RWPE2 (cell line): ENCODE measurements at regions not wholly inside any gene's neighbourhood (a gene's known extent, or its start where the extent isn't known, plus 50 kb on each side); places are given as distances from the start of the nearest gene placed in this dataset.

Source experiments
- ATAC-seq: fragments of 200-7000 bp; cut with Tn5 transposase; 3 replicates; pipeline ENCODE4 v1.9.1; 2021; ENCODE audit warnings: low read depth
- DNase-seq: peaks from one replicate; pipeline ENCODE4 v3.0.0-alpha.2; 2020; ENCODE audit warnings: low spot score
- H3K27ac ChIP-seq: fragments of 450-650 bp; 2 replicates; pipeline ENCODE4 v1.5.1; 2017; ENCODE audit warnings: mild to moderate bottlenecking; ENCODE audit not compliant: poor library complexity, severe bottlenecking
- H3K27me3 ChIP-seq: fragments of 250-450 bp; sonication (Bioruptor Pico); 2 replicates; pipeline ENCODE4 v1.5.1; 2021; ENCODE audit warnings: mild to moderate bottlenecking, moderate library complexity; ENCODE audit not compliant: insufficient read depth, poor library complexity, severe bottlenecking
- H3K36me3 ChIP-seq: fragments of 250-450 bp; sonication (Bioruptor Pico); 2 replicates; pipeline ENCODE4 v1.5.1; 2020; ENCODE audit warnings: low read depth, mild to moderate bottlenecking, moderate library complexity
- H3K4me1 ChIP-seq: fragments of 250-450 bp; sonication (Bioruptor Pico); 2 replicates; pipeline ENCODE4 v1.5.1; 2021; ENCODE audit warnings: mild to moderate bottlenecking, moderate library complexity; ENCODE audit not compliant: insufficient read depth, poor library complexity, severe bottlenecking
- H3K4me3 ChIP-seq: fragments of 250-450 bp; sonication (Bioruptor Pico); 2 replicates; pipeline ENCODE4 v1.5.1; 2021; ENCODE audit warnings: mild to moderate bottlenecking, moderate library complexity; ENCODE audit not compliant: severe bottlenecking
- H3K9me3 ChIP-seq: fragments of 250-450 bp; sonication (Bioruptor Pico); 2 replicates; pipeline ENCODE4 v1.5.1; 2021; ENCODE audit warnings: mild to moderate bottlenecking, moderate library complexity; ENCODE audit not compliant: severe bottlenecking
- TF ChIP-seq, protein P1 (sequence below): fragments of 450-650 bp; IDR thresholded peaks from one replicate; pipeline ENCODE4 v1.5.1; 2017; ENCODE audit warnings: mild to moderate bottlenecking, moderate library complexity; ENCODE audit not compliant: poor library complexity, severe bottlenecking

DNA sequence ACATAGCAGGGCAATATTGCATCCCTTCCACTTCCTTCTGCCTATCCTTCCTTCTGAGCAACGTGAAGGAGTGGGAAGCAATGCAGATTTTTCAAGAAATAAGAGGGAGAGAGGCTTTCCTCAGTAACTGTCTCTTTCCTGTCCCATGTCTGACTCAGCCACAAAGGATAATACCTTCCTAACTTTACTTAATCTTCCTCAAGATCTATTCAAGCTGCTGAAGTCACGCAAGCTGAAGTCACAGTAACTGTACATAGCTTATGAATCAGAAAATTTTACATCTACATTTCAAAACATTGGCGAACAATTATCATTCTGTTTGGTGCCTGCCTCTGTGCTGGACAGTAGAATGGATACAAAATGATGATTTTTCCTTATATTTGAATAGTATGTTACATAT is 86.4 kb upstream of the POU3F2 start:
- Histone ChIP-seq H3K36me3 (no peaks in the 10 kb centered on the region), H3K27ac (no peak overlapping the region), H3K4me3 (no peak overlapping the region), H3K9me3 (peaks cover 2% of the 10 kb centered on the region), H3K27me3 (no peaks in the 10 kb centered on the region), H3K4me1 (no peaks in the 10 kb centered on the region)
- DNase-seq, result no peak
- TF ChIP-seq, protein P1, sequence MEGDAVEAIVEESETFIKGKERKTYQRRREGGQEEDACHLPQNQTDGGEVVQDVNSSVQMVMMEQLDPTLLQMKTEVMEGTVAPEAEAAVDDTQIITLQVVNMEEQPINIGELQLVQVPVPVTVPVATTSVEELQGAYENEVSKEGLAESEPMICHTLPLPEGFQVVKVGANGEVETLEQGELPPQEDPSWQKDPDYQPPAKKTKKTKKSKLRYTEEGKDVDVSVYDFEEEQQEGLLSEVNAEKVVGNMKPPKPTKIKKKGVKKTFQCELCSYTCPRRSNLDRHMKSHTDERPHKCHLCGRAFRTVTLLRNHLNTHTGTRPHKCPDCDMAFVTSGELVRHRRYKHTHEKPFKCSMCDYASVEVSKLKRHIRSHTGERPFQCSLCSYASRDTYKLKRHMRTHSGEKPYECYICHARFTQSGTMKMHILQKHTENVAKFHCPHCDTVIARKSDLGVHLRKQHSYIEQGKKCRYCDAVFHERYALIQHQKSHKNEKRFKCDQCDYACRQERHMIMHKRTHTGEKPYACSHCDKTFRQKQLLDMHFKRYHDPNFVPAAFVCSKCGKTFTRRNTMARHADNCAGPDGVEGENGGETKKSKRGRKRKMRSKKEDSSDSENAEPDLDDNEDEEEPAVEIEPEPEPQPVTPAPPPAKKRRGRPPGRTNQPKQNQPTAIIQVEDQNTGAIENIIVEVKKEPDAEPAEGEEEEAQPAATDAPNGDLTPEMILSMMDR, result no peak
- no peak for ATAC-seq

DNA sequence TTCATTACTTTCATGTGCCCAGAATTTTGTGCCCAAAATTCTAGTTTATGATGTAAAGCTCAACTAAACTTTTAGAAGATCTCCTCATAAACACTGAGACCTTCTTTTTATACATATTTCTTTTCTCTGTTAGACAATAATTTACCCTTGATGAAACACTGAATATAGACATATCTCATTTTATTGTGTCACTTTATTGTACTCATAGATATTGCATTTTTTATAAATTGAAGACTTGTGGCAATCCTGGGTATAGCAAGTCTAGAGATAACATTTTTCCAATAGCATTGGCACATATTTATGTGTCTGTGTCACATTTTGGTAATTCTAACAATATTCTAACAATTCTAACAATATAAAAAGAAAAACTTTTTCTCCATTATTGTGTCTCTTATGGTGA is 74.9 kb upstream of the POU3F2 start:
- Histone ChIP-seq H3K27ac (no peak overlapping the region), H3K4me1 (no peaks in the 10 kb centered on the region), H3K27me3 (no peaks in the 10 kb centered on the region), H3K9me3 (no peaks in the 10 kb centered on the region), H3K36me3 (no peaks in the 10 kb centered on the region), H3K4me3 (no peak overlapping the region)
- DNase-seq (no peak), ATAC-seq (no peak)
- TF ChIP-seq, protein P1, result no peak

DNA sequence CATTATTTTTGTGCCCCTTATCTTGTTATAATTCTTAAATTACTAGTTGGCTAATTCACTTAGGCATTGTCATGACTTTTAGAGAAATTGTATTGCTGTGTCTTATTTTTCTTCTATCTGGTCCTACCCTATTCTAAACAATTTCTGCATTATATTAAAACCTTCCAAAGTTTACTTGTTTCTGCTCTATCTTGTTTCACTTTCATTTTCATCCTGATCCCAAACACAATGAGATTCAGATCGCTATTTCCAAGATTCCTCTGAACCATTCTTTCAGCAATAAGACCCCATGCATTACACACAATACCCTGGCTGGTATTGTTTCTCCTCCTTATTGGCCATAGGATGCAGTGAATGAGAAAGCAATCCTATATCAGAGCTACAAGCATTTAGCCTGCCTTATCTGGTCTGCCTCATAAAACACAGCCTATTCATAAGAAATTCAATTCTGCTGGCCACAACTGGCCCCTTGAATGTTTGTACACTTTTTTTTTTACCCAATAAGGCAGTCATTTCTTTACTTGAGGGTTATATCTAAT is 69.9 kb upstream of the POU3F2 start:
- Histone ChIP-seq H3K4me1 (no peaks in the 10 kb centered on the region), H3K9me3 (no peaks in the 10 kb centered on the region), H3K36me3 (no peaks in the 10 kb centered on the region), H3K4me3 (peak overlapping the region; percentile 13), H3K27me3 (no peaks in the 10 kb centered on the region), H3K27ac (no peak overlapping the region)
- ATAC-seq (no peak), DNase-seq (no peak)
- TF ChIP-seq, protein P1, result no peak

DNA sequence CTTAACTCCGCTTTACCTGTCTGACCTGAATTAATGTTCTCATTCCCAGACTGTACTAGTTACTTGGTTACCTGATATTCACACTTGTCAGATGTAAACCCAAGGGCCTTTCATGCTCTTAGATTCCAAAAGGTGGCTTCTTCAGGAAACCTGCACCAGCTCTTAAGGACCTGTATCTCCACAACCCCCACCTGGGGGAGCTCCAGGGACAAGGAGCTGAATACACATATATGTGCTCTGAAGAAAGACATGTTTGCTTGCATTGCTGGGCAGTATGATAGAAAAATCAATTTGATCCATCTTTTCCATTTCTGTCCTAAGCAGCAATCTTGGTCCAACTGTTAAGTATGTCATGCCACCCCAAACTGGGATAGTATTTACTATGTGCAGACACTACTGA is 64.8 kb upstream of the POU3F2 start:
- no peaks in the 10 kb centered on the region for H3K9me3 ChIP-seq
- peak; percentile 64; the same call in 2 of the 3 replicates for ATAC-seq
- DNase-seq, result no peak

DNA sequence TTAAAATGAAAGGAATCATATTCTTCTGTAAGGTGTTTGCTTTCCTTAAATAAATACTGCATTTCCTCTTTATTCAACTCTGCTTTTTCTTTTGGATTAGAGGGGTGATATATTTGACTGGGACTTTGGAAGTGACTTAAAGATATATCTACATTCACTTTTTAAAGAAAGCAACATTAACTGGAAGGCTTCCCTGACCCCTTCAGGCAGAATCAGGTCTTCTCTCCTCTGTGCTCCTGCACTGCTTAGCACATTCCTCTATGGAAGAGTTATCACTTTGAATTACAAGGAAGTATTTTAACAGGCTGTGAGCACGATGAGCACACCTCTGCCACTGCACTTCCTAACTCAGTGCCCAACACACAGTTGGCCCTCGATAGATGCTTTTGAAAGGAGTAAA is 59.2 kb upstream of the POU3F2 start:
- ATAC-seq, result no peak
- H3K4me3 ChIP-seq, result no peak overlapping the region
- no peaks in the 10 kb centered on the region for H3K4me1 ChIP-seq
- no peaks in the 10 kb centered on the region for H3K36me3 ChIP-seq
- no peaks in the 10 kb centered on the region for H3K9me3 ChIP-seq
- no peak for DNase-seq
- no peak overlapping the region for H3K27ac ChIP-seq
- peaks cover 19% of the 10 kb centered on the region for H3K27me3 ChIP-seq
- TF ChIP-seq, protein P1, result no peak

More for the DNA sequence above, 64.8 kb upstream of the POU3F2 start:
- no peak overlapping the region for H3K27ac ChIP-seq
- no peaks in the 10 kb centered on the region for H3K4me1 ChIP-seq
- H3K36me3 ChIP-seq, result no peaks in the 10 kb centered on the region
- TF ChIP-seq, protein P1, result peak; percentile 25
- no peak overlapping the region for H3K4me3 ChIP-seq
- no peaks in the 10 kb centered on the region for H3K27me3 ChIP-seq
